ENCODE measurements at regions not wholly inside any gene's neighbourhood (a gene's known extent, or its start where the extent isn't known, plus 50 kb on each side); places are given as distances from the start of the nearest gene placed in this dataset.
"Not testable (repeated sequence)": the region's sequence is repeated elsewhere in the genome, so short reads cannot be mapped to it uniquely, and the experiment has no call there.

- no peak for DNase-seq (ENCODE audit: low spot score)
Observed at GRCh38 chr4:94152466-94152865, 55.2 kb upstream of the SMARCAD1 start.

- DNase-seq (ENCODE audit: low spot score), result not testable (repeated sequence)
Observed at GRCh38 chr4:94155404-94155803, 52.3 kb upstream of the SMARCAD1 start.

DNA sequence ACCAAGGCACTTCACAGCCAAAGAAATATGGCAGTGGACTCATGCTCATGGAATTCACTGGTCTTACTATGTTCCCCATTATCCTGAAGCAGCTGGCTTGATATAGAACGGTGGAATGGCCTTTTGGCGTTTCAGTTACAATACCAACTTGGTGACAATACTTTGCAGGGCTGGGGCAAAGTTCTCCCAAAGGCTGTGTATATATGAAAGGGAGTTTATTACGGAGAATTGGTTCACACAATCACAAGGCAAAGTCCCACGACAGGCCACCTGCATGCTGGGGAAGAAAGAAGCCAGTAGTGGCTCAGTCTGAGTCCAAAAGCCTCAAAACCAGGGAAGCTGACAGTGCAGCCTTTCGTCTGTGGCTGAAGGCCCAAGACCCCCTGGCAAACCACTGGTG, 50.8 kb upstream of the SMARCAD1 start:
- no peak for DNase-seq (ENCODE audit: low spot score)
